HG03565 (cell line): ENCODE measurements at regions not wholly inside any gene's neighbourhood (a gene's known extent, or its start where the extent isn't known, plus 50 kb on each side); places are given as distances from the start of the nearest gene placed in this dataset.
"Not testable (repeated sequence)": the region's sequence is repeated elsewhere in the genome, so short reads cannot be mapped to it uniquely, and the experiment has no call there.

Experiments used
- ATAC-seq: cut with Tn5 transposase; IDR thresholded peaks from one replicate; pipeline ENCODE4 v1.9.1; 2021; ENCODE audit warnings: mild to moderate bottlenecking, moderate library complexity; ENCODE audit not compliant: unreplicated experiment

DNA sequence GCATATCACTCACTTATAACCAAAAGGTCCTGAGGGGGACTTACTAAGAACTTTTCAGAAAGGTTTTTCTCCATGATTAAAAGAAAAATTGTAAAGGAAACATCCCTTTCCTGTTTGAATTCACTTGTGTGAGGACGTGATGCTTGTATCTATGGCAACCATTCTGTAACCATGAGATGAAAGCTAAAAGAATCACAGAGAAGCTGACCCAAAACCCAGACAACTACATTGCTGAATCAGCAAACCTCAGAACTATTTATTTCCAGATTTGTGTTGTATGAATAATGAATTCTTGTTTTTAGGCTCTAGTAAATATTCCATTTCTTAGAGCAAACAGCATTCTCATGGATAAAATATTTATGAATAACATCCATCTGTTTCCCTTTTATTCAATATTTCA, 91.2 kb downstream of the RCHY1 start:
- no peak for ATAC-seq

DNA sequence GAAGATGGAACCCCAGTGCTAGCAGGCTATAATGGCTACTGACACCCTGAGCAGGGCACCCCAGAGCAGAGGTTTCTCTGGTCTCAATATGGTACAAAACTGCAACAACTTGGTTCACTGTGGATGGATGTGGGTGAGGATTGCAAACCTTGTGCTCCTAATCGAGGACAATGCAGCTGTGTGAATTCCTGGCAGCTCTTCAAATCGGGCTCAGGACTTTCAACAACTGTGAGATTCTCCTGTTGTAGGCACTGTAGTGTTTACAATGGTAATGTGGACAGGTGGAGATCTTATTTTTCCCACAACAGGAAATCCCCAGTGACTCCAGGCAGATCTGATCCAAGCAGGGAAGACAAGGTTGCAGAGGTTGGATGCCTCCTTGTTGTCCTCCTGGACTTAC, 101.5 kb downstream of the RCHY1 start:
- no peak for ATAC-seq

DNA sequence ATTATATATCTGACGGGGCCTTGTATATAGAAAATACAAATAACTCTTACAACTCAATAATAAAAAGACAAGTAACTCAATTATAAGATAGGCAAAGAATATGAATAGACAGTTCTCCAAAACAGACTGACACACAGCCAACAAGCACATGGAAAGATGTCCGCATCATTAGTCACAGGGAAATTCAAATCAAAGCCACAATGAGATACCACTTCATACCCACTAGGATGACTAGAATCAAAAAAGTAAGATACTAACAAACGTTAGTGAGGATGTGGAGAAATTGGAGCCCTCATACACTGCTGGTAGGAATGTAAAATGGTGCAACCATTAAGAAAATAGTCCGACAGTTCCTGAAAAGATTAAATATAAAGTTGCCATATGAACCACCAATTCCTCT, 115.7 kb downstream of the RCHY1 start:
- no peak for ATAC-seq

DNA sequence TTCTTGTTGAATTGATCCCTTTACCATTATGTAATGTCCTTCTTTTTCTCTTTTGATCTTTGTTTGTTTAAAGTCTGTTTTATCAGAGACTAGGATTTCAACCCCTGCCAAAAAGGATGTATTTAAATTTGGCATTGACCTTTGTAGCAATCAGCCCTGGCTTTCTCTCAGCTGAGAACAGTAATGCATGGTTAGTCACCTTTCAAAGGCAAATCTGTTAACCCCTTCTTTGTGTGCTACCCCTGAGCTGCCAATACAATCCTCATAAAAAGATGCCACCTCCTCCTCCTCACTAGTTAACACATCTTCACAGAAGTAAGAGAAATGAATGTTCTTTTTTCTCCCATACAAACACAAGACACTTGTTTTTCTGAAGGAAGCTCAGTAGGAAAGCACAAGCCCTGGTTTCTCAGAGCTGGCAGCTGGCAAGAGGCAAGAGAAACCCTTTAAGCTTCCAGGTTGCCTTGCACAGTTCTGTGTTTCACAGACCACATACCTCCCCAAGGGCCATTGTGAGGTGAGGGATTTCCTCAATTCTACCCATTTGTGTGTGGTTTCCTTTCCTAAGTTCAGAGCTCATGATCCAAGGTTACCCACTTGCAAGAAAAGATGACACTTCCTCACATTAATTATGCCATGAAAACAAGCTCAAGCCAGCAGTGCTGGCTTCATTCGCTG, 122.6 kb downstream of the RCHY1 start:
- no peak for ATAC-seq

DNA sequence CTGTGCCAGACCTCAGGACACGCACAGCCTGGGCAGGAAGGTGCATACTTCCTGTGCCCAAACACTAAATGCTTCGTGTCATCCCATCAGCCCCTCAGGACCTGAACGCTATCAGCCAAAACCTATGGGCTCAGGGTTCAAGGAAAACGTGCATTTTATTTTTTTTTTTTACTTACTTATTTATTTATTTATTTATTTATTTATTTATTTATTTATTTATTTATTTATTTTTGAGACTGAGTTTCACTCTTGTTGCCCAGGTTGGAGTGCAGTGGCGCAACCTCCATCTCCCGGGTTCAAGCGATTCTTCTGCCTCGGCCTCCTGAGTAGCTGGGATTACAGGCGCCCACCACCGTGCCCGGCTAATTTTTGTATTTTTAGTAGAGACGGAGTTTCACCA, 127.8 kb downstream of the RCHY1 start:
- ATAC-seq: not testable (repeated sequence)

DNA sequence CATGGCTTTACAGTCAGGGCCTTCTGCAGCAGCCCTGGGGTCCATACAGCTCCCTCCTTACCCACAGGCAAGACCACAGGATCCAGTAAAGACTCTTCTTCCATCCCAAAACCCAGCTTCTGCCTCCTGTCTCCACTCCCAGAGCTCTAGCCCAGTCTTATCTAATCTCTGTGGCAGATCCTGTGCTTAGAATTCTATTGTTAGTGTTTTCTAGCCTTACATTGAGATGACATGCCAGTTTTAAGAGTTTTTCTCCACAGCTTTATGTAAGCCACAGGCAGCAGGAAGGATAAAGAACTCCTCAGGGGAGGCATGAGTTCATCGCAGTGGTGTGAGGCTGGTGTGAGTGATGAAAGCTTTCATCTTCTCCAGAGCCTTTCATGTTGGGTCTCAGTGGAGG, 129.1 kb downstream of the RCHY1 start:
- no peak for ATAC-seq

DNA sequence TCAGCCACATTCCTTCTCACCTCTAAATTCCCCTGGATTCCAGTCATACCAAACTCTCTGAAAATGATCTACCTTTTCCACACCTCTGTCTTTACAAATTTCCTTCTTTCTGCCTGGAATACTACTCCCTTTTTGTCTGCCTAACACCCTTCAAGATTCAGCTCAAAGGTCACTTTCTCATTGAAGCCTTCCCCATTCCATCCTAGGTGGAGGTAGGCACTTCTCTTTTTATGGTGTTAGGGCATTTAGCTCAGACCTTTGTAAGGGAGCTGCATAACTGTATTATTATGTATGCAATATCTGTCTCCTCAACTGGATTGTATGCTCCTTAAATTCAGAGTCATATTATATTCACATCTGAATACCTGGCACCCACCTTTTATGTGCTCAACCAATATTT, 137.7 kb downstream of the RCHY1 start:
- no peak for ATAC-seq

DNA sequence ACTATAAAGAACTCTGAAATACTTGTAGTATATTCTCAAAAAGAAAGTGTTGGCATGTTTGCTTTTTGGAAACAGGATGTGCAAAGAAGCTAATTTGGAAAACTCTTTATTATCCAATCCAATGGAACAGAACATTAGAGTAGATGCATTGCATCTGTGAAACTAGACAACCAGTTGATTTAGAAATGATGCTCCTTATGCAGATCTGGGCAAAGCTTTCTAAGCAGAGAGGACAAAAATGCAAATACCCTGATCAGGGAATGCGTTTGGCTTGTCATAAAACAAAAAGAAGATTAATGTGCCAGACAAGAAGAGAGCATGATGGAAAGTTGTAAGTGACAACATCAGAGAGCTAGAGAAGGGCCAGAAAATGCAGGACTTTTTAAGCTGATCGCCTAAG, 142.3 kb downstream of the RCHY1 start:
- ATAC-seq: no peak

DNA sequence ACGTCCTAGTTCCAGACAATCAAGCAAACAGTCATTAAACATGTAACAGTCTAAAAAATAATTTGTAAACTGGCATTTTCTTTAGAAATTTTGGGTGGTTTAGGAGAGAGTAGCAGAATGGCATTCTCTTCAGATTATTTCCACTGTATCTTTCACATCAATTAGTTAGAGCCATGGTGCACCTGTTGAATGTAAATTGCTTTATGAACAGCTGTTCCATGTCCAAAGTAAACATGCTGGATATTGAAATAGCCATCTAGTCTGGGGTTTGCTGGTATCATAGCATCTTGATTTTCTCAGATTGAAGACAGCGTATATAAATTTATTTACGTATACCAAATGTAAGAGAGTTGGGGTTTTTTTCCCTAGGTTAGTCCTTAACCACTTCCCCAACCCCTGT, 143.6 kb downstream of the RCHY1 start:
- ATAC-seq: no peak

DNA sequence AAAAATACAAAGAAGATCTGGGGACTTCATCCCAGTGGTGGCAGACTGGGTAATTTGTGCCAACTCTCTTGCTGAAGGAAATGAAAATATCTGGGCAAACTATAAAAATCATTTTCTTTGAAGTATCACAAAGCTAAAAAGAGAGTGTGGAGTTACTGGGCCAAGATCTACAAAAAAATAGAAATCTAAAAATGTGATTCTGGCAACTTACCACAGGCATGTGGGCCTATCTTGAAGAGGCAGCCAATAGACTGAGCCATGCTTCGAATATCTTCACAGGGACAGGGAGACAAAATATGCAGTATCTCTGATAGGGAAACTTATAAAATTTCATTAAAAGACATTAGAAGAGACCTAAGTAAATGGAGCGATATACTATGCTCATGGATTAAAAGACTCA, 168.8 kb downstream of the RCHY1 start:
- ATAC-seq: no peak

DNA sequence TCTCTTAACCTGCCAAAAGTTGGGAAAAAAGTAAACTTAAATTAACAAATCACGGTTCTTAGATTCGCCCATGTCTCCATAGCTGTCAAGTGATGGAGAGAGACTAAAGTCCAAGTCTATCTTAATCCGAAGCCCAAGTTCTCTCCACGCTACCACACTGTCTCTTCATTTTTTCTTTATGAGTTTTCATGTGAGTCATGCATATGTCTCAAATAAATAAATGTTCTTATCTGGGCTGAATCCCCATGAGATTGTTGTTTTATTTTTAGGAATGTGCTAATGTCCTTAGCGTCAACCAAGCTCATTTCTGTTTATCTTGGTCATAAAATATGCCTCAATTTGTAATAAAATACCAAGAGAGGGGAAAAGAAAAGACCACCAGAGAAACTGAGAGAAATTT, 169.3 kb downstream of the RCHY1 start:
- ATAC-seq: no peak

DNA sequence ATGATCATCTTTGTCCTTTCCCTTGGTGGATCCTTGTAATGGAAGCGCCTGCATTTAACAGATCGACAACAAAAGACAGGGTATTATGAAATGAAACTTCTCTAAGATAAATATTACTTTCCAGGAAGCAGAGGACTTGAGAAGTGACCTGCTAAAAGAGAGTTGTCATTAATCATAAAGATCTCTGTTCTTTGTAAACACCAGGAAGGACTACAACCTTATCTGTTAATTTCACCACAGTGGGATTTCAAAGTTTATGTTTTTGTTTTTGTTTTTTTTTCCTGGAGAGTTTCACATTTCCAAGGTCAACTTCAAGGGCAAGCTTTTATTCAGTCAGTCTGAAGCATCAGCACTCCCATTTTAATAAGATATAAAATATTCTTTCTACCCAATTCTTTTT, 170.9 kb downstream of the RCHY1 start:
- ATAC-seq: no peak

DNA sequence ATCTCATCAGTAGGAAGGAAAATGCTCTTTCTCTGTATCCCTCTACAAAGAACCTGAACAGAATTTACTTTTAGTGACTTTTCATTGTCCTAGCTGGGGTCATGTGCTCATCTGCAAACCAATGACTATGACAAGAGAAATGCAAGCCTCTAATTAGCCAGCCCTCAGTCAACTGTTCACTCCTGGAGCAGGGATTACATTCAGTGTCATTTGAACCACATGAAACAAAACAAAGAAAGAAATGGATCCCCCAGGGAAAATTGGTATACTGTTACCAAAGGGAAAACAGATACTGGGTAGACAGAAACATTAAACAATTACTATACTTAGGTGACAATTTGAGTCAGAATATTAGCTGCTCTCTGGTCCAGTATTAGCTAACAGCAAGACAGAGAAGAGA, 173.6 kb downstream of the RCHY1 start:
- ATAC-seq: no peak

DNA sequence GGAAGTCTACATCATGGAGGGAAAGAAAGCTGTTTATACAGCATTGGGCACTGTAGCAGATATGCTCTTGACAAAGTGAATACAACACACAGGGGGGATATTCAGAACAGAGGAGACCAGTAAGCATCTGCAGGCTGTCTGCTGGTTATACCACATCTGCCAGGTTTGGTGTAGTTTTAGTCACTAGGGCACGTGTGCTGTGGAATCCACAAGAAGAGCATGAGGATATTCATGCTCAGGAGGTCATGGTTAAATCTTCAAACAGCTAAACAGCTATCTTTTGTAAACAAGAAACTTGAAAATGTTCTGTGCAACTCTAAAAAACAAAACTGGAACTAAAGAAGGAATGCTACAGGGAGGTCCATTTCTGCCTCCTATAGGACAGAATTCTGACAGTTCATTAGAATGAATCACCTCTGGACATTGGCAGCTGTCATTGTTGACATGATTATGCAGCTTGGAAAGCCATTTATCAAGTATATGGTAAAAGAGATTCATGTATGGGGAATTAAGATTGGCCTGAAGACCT, 175.8 kb downstream of the RCHY1 start:
- ATAC-seq: no peak

DNA sequence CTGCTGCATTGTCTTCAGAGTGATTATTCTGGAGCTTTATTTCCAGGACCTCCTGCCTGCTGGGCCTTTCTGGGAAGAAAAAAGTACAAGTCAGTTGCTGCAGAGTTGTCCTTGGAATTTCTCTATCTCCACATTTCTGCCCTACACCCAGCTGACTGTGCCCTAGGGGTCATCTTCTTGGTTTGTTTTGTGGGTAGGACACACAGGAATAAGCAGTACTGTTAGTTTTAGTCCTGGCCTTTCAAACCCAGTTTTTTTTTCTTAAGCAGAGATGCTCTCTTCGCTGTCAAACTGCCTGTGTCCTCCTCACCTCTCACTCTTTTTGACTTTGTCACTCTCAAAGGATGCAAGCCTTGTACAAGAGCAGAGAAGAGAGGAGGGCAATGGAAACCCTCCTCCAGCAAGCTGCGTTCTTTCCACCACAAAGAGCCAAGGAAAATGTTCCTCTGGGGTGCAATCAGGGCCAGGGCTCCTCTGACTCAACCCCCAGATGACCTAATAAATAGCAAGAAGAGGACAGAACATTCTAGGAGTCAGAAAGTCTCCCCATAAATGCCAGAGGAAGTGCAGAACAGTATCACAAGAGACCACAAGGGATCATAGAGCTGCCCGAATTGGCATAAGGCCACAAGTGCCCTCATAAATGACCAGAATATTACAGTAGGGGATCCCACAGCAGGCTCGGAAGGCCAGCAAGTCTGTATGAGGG, 186.2 kb downstream of the RCHY1 start:
- ATAC-seq: no peak

DNA sequence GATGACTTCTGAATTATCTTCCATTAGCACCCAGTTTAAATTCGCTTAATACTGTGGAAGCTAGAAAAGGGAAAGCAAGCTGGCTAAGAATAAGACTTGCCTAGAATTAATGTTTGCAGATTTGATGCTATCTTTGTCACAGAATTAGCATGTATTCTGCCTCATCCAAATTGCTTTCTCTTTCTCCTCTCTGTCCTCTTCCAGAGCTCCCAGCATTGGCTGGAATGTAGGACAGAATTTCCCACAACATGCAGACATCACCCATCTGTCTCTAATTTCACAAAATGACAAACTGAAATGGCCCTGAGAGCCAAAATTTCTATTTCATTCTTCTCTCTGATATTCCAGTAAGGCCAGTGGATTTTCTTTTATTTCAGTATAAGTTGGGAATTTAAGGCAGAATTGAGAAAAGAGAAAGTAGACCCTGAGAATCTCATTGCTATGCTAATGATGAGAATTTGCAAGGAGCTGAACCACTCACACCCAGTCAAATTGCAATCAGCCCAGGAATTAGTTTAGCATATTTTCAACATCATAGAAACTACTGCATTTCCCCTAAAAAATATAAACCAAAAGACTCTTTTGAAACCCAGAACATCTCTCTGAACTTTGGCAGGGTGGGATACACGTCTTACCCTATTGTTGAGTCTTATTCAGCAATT, 188.8 kb downstream of the RCHY1 start:
- no peak for ATAC-seq

DNA sequence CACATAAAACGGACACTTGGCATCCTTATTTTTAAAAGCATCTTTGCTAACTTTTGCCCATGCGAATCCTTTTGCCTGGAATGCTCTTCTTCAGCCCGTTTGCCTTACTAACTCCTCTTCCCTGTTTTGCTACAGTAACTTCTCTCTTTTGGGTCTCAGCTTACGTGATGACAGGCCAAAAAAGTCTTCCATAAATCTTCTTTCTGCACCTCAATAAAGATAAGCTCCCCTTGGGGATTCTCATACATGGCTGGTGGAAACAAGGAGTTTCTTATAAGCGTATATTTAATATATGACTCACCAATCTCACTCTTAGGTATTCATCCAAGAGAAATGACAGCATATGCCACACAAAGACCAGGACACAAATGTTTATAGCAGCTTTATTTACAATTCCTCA, 192.7 kb downstream of the RCHY1 start:
- ATAC-seq: no peak

DNA sequence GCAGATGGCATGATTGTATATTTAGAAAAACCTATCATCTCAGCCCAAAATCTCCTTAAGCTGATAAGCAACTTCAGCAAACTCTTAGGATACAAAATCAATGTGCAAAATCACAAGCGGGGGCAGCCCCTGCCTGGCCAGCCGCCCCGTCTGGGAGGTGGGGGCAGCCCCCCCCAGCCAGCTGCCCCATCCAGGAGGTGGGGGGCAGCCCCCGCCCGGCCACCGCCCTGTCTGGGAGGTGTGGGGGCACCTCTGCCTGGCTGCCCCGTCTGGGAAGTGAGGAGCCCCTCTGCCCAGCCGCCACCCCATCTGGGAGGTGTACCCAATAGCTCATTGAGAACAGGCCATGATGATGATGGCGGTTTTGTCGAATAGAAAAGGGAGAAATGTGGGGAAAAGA, 196.6 kb downstream of the RCHY1 start:
- ATAC-seq: not testable (repeated sequence)

DNA sequence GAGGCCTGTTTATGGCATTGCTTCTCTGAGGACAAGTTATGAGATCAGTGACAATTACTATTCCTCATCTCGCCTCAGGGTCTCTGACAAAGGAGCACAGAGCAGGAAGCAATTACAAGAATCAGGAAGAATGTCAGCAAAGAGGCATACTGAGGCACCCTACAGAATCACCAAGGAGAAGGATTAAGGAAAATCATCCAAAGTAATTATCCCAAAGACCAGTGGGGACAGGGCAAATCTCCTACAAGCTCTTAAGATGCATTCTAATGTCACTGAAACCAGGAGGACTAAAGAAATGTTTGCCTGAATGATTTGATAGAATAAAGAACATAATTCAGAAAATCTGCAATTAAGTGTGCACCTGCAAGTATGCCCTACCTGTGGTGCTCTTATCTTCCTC, 206.2 kb downstream of the RCHY1 start:
- no peak for ATAC-seq

DNA sequence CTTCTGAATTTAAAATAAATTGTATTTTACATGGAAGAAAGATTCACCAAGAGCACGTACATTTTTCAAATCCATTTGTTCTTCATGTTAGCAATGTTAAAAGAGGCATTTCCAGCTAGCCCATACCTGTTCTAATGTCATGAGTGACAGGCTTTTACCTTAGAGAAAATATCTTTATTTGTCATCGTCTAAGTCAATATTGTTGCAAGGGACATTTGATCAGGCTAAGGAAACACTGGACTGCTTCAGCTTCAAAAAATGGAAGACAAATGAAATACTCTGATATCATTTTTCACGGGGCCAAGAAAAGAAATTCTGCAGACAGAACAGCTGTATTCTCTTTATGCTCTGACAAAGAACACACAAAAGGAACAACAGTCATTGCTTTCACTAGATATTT, 207.7 kb downstream of the RCHY1 start:
- ATAC-seq: no peak

DNA sequence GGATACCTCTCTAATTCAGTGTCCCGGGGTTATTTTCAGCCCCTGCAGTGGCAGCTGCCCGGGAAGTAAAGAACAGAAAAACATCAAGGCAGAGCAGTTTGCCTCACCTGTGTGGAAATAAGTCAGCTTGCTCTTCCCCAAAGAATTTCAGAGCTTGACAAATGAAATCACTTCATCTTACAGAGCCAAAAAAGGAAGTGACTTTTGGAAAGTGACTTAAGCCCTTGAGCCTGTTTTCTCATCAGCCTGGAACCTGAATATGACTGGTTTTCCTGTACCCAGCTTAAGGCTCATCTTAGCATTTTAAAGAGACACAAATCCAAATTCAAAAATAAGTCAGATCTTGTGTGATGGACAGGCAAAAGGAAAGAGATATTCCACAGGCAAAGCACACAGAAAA, 211.6 kb downstream of the RCHY1 start:
- ATAC-seq: no peak

DNA sequence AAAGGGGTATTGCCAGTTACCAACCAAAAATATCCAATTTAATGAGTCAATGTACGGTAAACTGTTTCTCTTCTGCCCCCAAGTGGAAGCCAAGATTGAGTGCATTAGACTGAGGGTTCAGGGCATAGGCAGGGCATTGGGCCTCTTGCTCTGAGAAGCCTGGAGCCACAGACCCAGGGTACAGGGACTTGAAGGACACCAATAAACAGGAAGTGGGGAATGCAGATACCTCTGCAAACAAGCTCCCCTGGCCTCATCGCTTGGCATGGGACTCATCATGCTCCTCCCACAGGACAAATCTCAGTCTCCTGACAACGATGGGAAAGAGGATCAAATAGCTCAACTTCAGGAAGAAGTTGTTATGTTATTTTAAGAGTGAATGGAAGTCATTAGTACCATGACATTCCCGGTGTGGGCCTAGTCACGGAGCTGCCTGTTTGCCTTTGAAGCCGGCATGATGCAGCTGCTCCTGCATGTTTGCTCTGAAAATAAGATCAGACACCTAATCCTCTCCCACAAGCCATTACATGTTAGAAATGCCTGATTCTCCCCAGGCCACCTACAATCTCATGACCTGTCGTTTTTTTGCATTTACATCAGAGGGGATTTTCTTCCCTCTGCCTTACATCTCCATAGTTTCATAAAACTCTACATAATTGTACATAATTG, 224.2 kb downstream of the RCHY1 start:
- peak; percentile 70 for ATAC-seq
